OCI-LY7 (cell line): ENCODE measurements at regions not wholly inside any gene's neighbourhood (a gene's known extent, or its start where the extent isn't known, plus 50 kb on each side); places are given as distances from the start of the nearest gene placed in this dataset.

Experiments used
- BruUV-seq: library from RNA; stranded (reverse); fragments of 400-500 nt; replicated peaks from 2 replicates; lab custom pipeline; 2021; lab: Mats Ljungman, UMichigan
- CTCF ChIA-PET: fragments of 300-600 bp; sonication (Branson Sonifier 250); formaldehyde crosslinking; loops from one replicate; lab custom pipeline; 2022; ENCODE audit warnings: antibody characterized with exemption; ENCODE audit not compliant: unreplicated experiment; lab: Charles Lee
- POLR2A ChIA-PET: fragments of 300-600 bp; sonication (Branson Sonifier 250); formaldehyde crosslinking; loops from one replicate; lab custom pipeline; 2022; ENCODE audit warnings: antibody characterized with exemption; lab: Charles Lee
- DNase-seq: peaks from one replicate; pipeline ENCODE4 v3.0.0-alpha.2; 2015; ENCODE audit warnings: low spot score
- H2AFZ ChIP-seq: fragments of 200-600 bp; sonication (generic), shearing (Covaris generic); 2 replicates; pipeline ENCODE4 v1.6.1; 2014; ENCODE audit warnings: mild to moderate bottlenecking, antibody characterized with exemption, low read length, moderate library complexity
- H3K27ac ChIP-seq: fragments of 200-600 bp; sonication (generic); 2 replicates; pipeline ENCODE4 v1.5.1; 2014; ENCODE audit warnings: mixed run types, low read depth, mild to moderate bottlenecking, moderate library complexity, low read length, inconsistent platforms; ENCODE audit not compliant: poor library complexity, severe bottlenecking
- H3K36me3 ChIP-seq: fragments of 200-600 bp; sonication (generic); 2 replicates; pipeline ENCODE4 v1.6.1; 2014; ENCODE audit warnings: mild to moderate bottlenecking, antibody characterized with exemption, low read length, moderate library complexity, mixed read lengths; ENCODE audit not compliant: insufficient read depth
- H3K4me1 ChIP-seq: fragments of 200-600 bp; sonication (generic); 2 replicates; pipeline ENCODE4 v1.5.1; 2014; ENCODE audit warnings: mild to moderate bottlenecking, low read length; ENCODE audit not compliant: insufficient read depth, poor library complexity, severe bottlenecking
- H3K4me2 ChIP-seq: fragments of 200-600 bp; sonication (generic); 2 replicates; pipeline ENCODE4 v1.6.1; 2014; ENCODE audit warnings: mild to moderate bottlenecking, low read length
- H3K4me3 ChIP-seq: fragments of 200-600 bp; sonication (generic); 2 replicates; pipeline ENCODE4 v1.5.1; 2014; ENCODE audit warnings: mild to moderate bottlenecking, low read depth, low read length; ENCODE audit not compliant: poor library complexity, severe bottlenecking
- H3K79me2 ChIP-seq: fragments of 200-600 bp; sonication (generic); 2 replicates; pipeline ENCODE4 v1.6.1; 2016; ENCODE audit warnings: low read depth, mild to moderate bottlenecking, low read length, moderate library complexity, mixed read lengths; ENCODE audit not compliant: insufficient read depth
- H3K9me2 ChIP-seq: fragments of 200-600 bp; sonication (generic); 2 replicates; pipeline ENCODE4 v1.6.1; 2016; ENCODE audit warnings: mild to moderate bottlenecking, low read length, mixed read lengths; ENCODE audit not compliant: insufficient read depth
- H3K9me3 ChIP-seq: fragments of 200-600 bp; sonication (generic); 2 replicates; pipeline ENCODE4 v1.6.1; 2014; ENCODE audit warnings: mild to moderate bottlenecking, mixed run types, low read length, mixed read lengths
- H4K20me1 ChIP-seq: fragments of 200-600 bp; sonication (generic); 2 replicates; pipeline ENCODE4 v1.6.1; 2014; ENCODE audit warnings: mild to moderate bottlenecking, antibody characterized with exemption, low read length, moderate library complexity, mixed read lengths; ENCODE audit not compliant: insufficient read depth
- EZH2phosphoT487 ChIP-seq: fragments of 200-600 bp; sonication (generic); IDR thresholded peaks from 2 replicates; pipeline ENCODE4 v1.6.1; 2018; ENCODE audit warnings: low read depth, borderline replicate concordance, mild to moderate bottlenecking, mixed run types, antibody characterized with exemption, low read length, moderate library complexity, mixed read lengths
- intact Hi-C: fragments of 100-400 bp; cut with micrococcal nuclease; formaldehyde crosslinking; loops from one replicate; pipeline ENCODE4 v1.10.0; 2022; ENCODE audit not compliant: unreplicated experiment
- TF ChIP-seq, protein P1 (sequence below): fragments of 200-600 bp; sonication (generic); conservative IDR thresholded peaks from 2 replicates; pipeline ENCODE4 v1.5.1; 2014; ENCODE audit warnings: mild to moderate bottlenecking, antibody characterized with exemption, low read length, moderate library complexity, mixed read lengths

DNA sequence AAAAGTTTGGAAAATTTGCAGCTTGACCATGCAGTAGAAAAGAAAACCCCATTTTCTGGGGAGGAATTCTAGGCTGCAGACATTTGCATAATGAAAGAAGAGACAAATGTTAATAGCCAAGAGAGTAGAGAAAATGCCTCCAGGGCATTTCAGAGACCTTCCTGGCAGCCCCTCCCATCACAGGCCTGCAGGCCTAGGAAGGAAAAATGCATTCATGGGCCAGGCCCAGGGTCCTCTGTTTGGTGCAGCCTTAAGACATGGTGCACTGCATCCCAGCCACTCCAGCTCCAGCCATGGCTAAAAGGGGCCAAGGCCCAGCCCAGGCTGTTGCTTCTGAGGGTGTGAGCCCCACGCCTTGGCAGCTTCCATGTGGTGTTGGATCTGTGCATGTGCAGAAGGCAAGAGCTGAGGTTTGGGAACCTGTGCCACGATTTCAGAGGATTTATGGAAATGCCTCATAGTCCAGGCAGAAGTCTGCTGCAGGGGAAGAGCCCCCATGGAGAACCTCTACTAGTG is 75.0 kb upstream of the OR13F1 start:
- Histone ChIP-seq H3K4me2 (no peak overlapping the region), H4K20me1 (no peaks in the 10 kb centered on the region), H3K79me2 (no peaks in the 10 kb centered on the region), H3K4me3 (no peak overlapping the region), H3K9me2 (no peaks in the 10 kb centered on the region), H3K36me3 (no peaks in the 10 kb centered on the region), H3K4me1 (no peaks in the 10 kb centered on the region), H2AFZ (no peak overlapping the region), H3K9me3 (no peaks in the 10 kb centered on the region), H3K27ac (no peak overlapping the region)
- BruUV-seq = no TSS peak
- DNase-seq = no peak
- no peak for TF ChIP-seq EZH2phosphoT487
- TF ChIP-seq, protein P1, sequence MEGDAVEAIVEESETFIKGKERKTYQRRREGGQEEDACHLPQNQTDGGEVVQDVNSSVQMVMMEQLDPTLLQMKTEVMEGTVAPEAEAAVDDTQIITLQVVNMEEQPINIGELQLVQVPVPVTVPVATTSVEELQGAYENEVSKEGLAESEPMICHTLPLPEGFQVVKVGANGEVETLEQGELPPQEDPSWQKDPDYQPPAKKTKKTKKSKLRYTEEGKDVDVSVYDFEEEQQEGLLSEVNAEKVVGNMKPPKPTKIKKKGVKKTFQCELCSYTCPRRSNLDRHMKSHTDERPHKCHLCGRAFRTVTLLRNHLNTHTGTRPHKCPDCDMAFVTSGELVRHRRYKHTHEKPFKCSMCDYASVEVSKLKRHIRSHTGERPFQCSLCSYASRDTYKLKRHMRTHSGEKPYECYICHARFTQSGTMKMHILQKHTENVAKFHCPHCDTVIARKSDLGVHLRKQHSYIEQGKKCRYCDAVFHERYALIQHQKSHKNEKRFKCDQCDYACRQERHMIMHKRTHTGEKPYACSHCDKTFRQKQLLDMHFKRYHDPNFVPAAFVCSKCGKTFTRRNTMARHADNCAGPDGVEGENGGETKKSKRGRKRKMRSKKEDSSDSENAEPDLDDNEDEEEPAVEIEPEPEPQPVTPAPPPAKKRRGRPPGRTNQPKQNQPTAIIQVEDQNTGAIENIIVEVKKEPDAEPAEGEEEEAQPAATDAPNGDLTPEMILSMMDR = no peak
- intact Hi-C loops = no loop called here
- CTCF ChIA-PET = no interaction called here
- POLR2A ChIA-PET = interaction anchor here (0.6 kb wide), 1 partner anchor 120 kb away, joined by 3 read pairs; no protein-coding TSS in a partner anchor

DNA sequence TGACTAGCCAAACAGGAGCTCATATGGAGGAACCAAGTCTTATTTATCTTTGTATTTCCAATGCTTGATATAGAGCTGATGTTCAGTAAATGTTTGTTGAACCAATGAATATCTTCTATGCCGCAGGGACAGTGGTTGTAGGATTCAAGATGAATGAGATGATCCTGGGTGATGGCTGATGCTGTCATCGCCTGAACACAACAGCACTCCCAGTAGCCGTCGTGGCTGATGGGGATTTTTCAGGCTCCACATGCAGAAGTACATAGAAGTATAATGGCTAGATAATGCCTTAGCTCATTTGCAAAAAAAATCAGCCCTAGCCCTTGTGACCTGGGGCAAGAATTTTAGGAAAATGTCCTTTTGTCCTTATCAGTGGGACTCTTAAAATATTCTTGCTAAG is 69.0 kb upstream of the OR13F1 start:
- Histone ChIP-seq H3K9me3 (no peaks in the 10 kb centered on the region), H3K9me2 (no peaks in the 10 kb centered on the region), H3K36me3 (no peaks in the 10 kb centered on the region), H3K4me3 (no peak overlapping the region), H3K79me2 (no peaks in the 10 kb centered on the region), H4K20me1 (no peaks in the 10 kb centered on the region), H2AFZ (no peak overlapping the region), H3K4me2 (no peak overlapping the region), H3K27ac (no peak overlapping the region), H3K4me1 (no peaks in the 10 kb centered on the region)
- TF ChIP-seq EZH2phosphoT487 = no peak
- TF ChIP-seq, protein P1 = no peak
- CTCF ChIA-PET = no interaction called here
- no peak for DNase-seq
- POLR2A ChIA-PET = interaction anchor here (0.7 to 1.6 kb wide), 2 partner anchors 12 to 50 kb away, joined by 3 read pairs; no protein-coding TSS in a partner anchor
- intact Hi-C loops = no loop called here
- BruUV-seq = no TSS peak

DNA sequence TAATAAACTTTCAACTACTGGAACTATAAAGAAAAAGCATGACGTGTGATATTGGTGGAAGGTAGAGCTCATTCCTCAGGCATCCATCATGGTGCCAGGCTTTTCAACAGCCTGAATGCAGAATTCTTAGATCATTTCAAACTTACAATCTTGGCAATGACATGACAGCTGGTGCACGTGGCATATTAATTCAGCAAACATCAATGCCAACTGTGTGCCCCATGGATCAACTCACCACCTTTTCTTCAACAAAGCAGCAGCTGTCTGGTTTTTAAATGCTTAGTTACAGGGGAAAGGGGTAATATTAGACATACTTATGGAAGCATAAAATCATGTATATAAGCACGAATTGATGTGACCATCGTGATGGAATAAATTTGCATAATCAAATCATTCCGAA is 56.0 kb upstream of the OR13F1 start:
- ChIA-PET CTCF (no interaction called here), POLR2A (interaction anchor here (0.6 to 1.0 kb wide), 2 partner anchors 13 to 138 kb away, joined by 3 to 4 read pairs; no protein-coding TSS in a partner anchor)
- BruUV-seq = no TSS peak
- Histone ChIP-seq H3K4me3 (no peak overlapping the region), H3K9me3 (no peaks in the 10 kb centered on the region), H4K20me1 (no peaks in the 10 kb centered on the region), H3K4me1 (no peaks in the 10 kb centered on the region), H2AFZ (no peak overlapping the region), H3K79me2 (no peaks in the 10 kb centered on the region), H3K27ac (no peak overlapping the region), H3K4me2 (no peak overlapping the region), H3K9me2 (no peaks in the 10 kb centered on the region), H3K36me3 (no peaks in the 10 kb centered on the region)
- TF ChIP-seq, protein P1 = no peak
- TF ChIP-seq EZH2phosphoT487 = no peak
- no peak for DNase-seq
- intact Hi-C loops = no loop called here
